G401.6 (cell line): ENCODE measurements at regions not wholly inside any gene's neighbourhood (a gene's known extent, or its start where the extent isn't known, plus 50 kb on each side); places are given as distances from the start of the nearest gene placed in this dataset.
"Not testable (repeated sequence)": the region's sequence is repeated elsewhere in the genome, so short reads cannot be mapped to it uniquely, and the experiment has no call there.

ENCODE experiments used
- FAIRE-seq: peaks from 2 replicates; lab custom pipeline; 2012; peaks lifted over from hg19 to GRCh38; lab: Jason Lieb, UNC

GRCh38 chr6:54564188-54564587 lies 255.9 kb downstream of the TINAG start:
- FAIRE-seq = not testable (repeated sequence)

- FAIRE-seq = no peak
These were observed 266.4 kb downstream of the TINAG start for GRCh38 chr6:54574671-54575070.

DNA sequence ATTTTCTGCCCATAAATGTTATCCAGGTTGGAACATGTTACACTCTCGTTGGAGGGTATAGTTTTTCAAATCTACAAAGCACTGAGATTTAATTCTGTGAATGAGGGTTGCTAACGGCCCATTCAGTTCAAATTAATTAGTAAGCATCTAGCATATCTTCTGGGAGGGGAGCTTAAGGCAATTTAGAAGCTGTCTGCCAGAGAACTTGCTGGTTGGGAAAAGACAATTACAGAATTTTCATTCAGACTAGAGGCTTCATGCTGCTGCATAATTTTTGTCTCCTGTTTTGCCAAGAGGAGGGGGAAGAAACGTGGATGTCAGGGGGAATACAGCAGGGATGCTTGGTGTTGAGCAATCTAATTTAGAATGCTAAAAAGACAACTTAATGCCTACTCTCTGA lies 268.3 kb upstream of the FAM83B start:
- FAIRE-seq = no peak

DNA sequence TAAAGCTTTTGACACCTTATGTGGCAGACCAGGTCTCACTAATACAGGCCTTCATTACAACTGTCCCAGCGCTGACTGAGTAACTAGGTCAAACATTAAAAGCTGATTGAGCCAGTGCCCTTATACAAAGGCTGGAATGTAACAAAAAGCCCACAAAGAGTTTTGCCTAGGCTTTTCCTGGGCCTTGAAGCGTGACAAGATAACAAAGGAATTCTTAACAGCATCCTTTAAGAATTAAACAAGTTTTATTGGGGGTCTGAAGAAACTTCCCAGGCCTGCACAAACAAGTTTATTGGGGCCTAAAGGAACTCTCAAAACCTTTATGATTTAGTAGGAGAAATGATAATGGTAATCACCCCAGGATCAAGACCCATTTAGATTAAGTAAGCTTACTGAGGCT lies 267.6 kb upstream of the FAM83B start:
- no peak for FAIRE-seq

DNA sequence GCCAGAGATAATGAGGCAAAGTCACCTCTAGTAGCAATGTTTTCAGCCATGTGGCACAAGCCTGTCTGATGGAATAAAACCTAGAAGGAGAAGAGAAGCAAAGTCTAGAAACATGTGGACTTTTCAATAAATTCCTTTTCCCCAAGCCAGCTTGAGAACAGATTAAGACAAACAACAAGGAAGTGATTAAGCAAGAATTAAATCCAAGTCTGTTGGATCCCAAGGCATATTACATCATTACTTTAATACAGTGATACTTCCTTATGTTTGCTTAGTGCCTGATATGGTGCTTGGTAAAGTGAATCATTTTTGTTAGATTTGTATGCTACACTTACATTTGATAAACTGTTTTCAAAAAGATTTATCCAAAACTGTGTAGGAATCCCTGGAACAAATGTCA lies 260.3 kb upstream of the FAM83B start:
- FAIRE-seq = no peak

- no peak for FAIRE-seq
These were observed 259.3 kb upstream of the FAM83B start for GRCh38 chr6:54587277-54587676.

- no peak for FAIRE-seq
These were observed 258.4 kb upstream of the FAM83B start for GRCh38 chr6:54588176-54588575.

GRCh38 chr6:54595844-54596243 lies 250.7 kb upstream of the FAM83B start:
- FAIRE-seq = no peak

- no peak for FAIRE-seq
These were observed 247.7 kb upstream of the FAM83B start for GRCh38 chr6:54598787-54599313.

DNA sequence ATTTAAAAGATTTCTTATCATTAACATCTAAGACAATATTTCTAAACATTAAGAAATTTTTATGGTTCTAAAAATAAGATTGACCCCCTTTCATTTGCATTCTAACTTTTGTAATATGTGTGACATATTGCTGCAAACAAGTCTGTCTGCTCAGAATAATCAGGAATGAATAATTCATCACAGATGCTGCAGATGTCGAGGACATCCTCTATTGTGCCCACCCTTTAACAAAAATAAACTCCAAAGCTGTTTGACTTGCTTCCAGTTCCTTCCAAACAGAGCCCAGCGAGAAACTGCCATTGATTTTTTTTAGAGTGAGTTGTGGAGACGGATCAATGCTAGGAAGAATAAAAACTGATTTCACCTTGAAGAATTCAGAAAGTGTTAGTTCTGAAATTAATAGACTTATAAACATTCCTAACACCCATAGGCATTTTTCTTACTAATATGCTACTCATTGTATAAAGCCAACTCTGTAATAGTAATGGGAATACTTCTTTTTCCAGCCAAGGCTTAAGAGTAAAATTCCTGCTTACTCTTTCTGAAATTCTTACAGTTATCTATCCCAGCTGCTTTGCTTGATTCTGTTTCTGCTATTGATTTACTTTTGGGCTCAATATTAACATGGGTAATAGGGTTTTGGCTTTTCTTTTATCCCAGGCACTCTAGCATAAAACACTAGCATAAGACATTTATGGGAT lies 244.8 kb upstream of the FAM83B start:
- FAIRE-seq = no peak

DNA sequence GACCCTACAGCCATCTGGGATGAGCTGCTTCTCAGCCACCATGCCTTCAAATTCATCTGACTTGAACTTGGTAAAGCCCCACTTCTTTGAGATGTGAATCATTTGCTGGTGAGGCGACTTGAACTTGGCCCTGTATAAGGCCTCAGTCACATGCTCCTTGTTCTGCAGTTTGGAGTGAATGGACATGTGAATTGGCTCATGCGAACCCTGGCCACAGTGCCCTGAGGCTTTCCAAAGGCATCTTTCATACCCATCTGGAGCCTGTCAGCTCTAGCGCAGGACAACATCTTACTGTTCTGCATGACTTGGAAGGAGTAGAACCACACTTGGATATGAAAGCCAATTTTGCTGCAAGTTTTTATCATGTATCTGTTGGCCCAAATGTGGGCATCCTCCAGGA lies 244.0 kb upstream of the FAM83B start:
- FAIRE-seq = no peak

DNA sequence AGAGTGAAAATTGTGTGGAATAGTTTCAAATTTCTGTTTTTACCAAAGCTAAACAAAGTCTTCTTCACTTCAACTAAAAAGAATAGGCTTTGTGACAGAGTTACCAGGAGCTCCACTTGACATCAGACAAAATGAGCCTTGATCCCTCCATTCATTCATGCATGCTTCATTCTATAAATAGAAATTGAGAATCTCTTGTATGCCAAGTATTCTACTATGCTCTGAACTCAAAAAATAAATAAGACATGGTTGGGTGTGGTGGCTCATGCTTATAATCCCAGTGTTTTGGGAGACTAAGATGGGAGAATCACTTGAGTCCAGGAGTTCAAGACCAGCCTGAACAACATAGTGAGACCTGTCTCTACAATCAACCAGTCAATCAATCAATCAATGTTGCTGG lies 236.6 kb upstream of the FAM83B start:
- FAIRE-seq = no peak

GRCh38 chr6:54613596-54613995 lies 233.0 kb upstream of the FAM83B start:
- FAIRE-seq = no peak

- no peak for FAIRE-seq
These were observed 231.9 kb upstream of the FAM83B start for GRCh38 chr6:54614499-54615195.

GRCh38 chr6:54617730-54618129 lies 228.8 kb upstream of the FAM83B start:
- no peak for FAIRE-seq

- no peak for FAIRE-seq
These were observed 228.0 kb upstream of the FAM83B start for GRCh38 chr6:54618572-54618971.

- FAIRE-seq = no peak
These were observed 227.5 kb upstream of the FAM83B start for GRCh38 chr6:54619102-54619501.

DNA sequence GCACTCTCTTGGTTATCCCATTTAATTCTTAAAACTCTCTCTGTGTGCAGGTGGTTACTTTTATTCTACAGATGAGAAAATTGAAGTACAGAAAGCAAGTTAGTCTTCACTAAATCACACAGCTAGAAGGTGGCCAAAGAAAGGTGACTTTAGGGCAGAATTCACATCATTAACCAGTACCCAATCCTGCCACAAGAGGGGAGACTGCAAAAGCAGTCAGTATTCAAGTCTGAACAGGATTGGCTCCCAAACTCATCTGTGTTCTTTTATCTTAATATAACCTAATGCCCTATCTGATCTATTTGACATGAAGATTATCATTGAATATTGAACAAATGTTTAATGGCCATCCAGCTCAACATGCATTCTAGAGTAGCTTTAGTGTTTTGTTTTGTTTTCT lies 225.3 kb upstream of the FAM83B start:
- no peak for FAIRE-seq

DNA sequence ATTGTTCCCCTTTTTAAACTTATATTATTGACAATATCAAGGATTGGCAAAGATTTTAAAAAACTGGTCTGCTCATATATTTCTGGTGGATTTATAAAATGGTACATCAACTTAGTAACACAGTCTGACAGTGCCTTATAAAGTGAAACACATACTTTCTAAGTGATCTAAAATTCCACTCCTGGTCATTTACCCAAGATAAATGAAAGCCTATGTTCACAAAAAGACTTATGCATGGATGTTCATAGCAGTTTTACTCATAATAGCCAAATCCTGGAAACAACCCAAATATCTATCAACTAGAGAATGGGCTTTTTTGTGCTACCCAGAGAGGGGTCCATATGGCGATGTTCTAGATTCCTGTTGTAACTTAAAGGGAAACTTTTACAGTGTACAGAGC lies 222.4 kb upstream of the FAM83B start:
- no peak for FAIRE-seq

GRCh38 chr6:54624779-54625178 lies 221.8 kb upstream of the FAM83B start:
- no peak for FAIRE-seq

DNA sequence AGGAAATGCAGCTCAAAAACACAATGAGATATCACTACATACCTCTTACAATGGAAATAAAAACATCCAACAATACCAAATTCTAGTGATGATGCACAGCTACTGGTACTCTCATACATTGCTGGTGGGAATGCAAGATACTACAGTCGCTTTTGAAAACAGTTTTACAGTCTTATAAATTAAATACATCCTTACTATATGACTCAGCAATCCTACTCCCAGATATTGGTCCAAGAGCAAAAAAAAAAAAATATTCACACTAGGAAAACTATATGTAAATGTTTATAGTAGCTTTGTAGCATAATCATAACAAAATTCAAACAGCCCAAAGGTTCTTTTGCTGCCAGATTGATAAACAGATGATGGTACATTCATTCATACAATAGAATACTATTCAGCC lies 217.4 kb upstream of the FAM83B start:
- FAIRE-seq = no peak

GRCh38 chr6:54632984-54633565 lies 213.5 kb upstream of the FAM83B start:
- no peak for FAIRE-seq

- FAIRE-seq = no peak
These were observed 213.0 kb upstream of the FAM83B start for GRCh38 chr6:54633601-54634000.

GRCh38 chr6:54640911-54641310 lies 205.7 kb upstream of the FAM83B start:
- FAIRE-seq = no peak
